ENCODE measurements at regions not wholly inside any gene's neighbourhood (a gene's known extent, or its start where the extent isn't known, plus 50 kb on each side); places are given as distances from the start of the nearest gene placed in this dataset.

GRCh38 chr3:153835540-153835939, 285.6 kb upstream of the ARHGEF26 start:
- no peak for DNase-seq (ENCODE audit: low read depth, low spot score)
- H2AFZ ChIP-seq (ENCODE audit: control insufficient read depth, low read length) = no peak overlapping the region

GRCh38 chr3:153840487-153840886, 280.7 kb upstream of the ARHGEF26 start:
- Histone ChIP-seq H3K27ac (ENCODE audit: control insufficient read depth, insufficient read depth, low read length) (no peak overlapping the region), H3K4me2 (ENCODE audit: control insufficient read depth, extremely low read depth, insufficient read depth, low read depth, low read length) (no peak overlapping the region), H4K20me1 (ENCODE audit: control insufficient read depth, extremely low read depth, insufficient read depth, low read length) (no peaks in the 10 kb centered on the region), H3K9ac (ENCODE audit: control insufficient read depth, extremely low read depth, insufficient read depth, low read length) (no peak overlapping the region), H3K27me3 (ENCODE audit: control insufficient read depth, extremely low read depth, insufficient read depth, low read length) (no peaks in the 10 kb centered on the region), H3K4me3 (ENCODE audit: control insufficient read depth in 2 of 3, extremely low read depth in 1 of 3, insufficient read depth in 2 of 3, low read depth in 1 of 3, low read length in 3 of 3) (no peak overlapping the region), H3K9me3 (ENCODE audit: control insufficient read depth, low read depth, low read length) (no peaks in the 10 kb centered on the region), H2AFZ (ENCODE audit: control insufficient read depth, low read length) (no peak overlapping the region), H3K4me1 (ENCODE audit: control insufficient read depth, extremely low read depth, insufficient read depth, low read length) (no peaks in the 10 kb centered on the region), H3K79me2 (ENCODE audit: control insufficient read depth, insufficient read depth, low read length) (no peaks in the 10 kb centered on the region), H3K36me3 (ENCODE audit: control insufficient read depth in 2 of 2, extremely low read depth in 1 of 2, insufficient read depth in 2 of 2, low read length in 2 of 2) (no peaks in the 10 kb centered on the region), H3K9me1 (ENCODE audit: control insufficient read depth, extremely low read depth, insufficient read depth, low read length) (no peaks in the 10 kb centered on the region)
- FAIRE-seq (no peak), DNase-seq (ENCODE audit: low read depth, low spot score) (no peak)
- TF ChIP-seq EZH2 (IDR thresholded peaks at IDR 0.05; ENCODE audit: low read length) = no peak
- no peak for TF ChIP-seq CTCF (optimal IDR thresholded peaks at IDR 0.05 in 1 of 3, IDR thresholded peaks at IDR 0.05 in 1 of 3, conservative IDR thresholded peaks at IDR 0.05 in 1 of 3; ENCODE audit: extremely low read depth in 1 of 3, insufficient read depth in 2 of 3, low read length in 3 of 3)
- dilution Hi-C loops (cut with MboI; ENCODE audit: extremely low pct_ligation_motif_present, low sequenced_read_pairs) = no loop called here

More at GRCh38 chr3:153835540-153835939, 285.6 kb upstream of the ARHGEF26 start:
- no peaks in the 10 kb centered on the region for H3K27me3 ChIP-seq (ENCODE audit: control insufficient read depth, extremely low read depth, insufficient read depth, low read length)
- no peak overlapping the region for H3K4me3 ChIP-seq (ENCODE audit: control insufficient read depth in 2 of 3, extremely low read depth in 1 of 3, insufficient read depth in 2 of 3, low read depth in 1 of 3, low read length in 3 of 3)
- FAIRE-seq = no peak
- TF ChIP-seq EZH2 (IDR thresholded peaks at IDR 0.05; ENCODE audit: low read length) (no peak), CTCF (optimal IDR thresholded peaks at IDR 0.05 in 1 of 3, IDR thresholded peaks at IDR 0.05 in 1 of 3, conservative IDR thresholded peaks at IDR 0.05 in 1 of 3; ENCODE audit: extremely low read depth in 1 of 3, insufficient read depth in 2 of 3, low read length in 3 of 3) (peak in 2 of 3 experiments; percentile 23 to 36)
- H3K36me3 ChIP-seq (ENCODE audit: control insufficient read depth in 2 of 2, extremely low read depth in 1 of 2, insufficient read depth in 2 of 2, low read length in 2 of 2) = no peaks in the 10 kb centered on the region
- H3K9me3 ChIP-seq (ENCODE audit: control insufficient read depth, low read depth, low read length) = no peaks in the 10 kb centered on the region
- no peak overlapping the region for H3K27ac ChIP-seq (ENCODE audit: control insufficient read depth, insufficient read depth, low read length)
- H3K4me2 ChIP-seq (ENCODE audit: control insufficient read depth, extremely low read depth, insufficient read depth, low read depth, low read length) = no peak overlapping the region
- dilution Hi-C loops (cut with MboI; ENCODE audit: extremely low pct_ligation_motif_present, low sequenced_read_pairs) = no loop called here
- H3K79me2 ChIP-seq (ENCODE audit: control insufficient read depth, insufficient read depth, low read length) = no peaks in the 10 kb centered on the region
- no peaks in the 10 kb centered on the region for H4K20me1 ChIP-seq (ENCODE audit: control insufficient read depth, extremely low read depth, insufficient read depth, low read length)
- no peaks in the 10 kb centered on the region for H3K9me1 ChIP-seq (ENCODE audit: control insufficient read depth, extremely low read depth, insufficient read depth, low read length)
- no peaks in the 10 kb centered on the region for H3K4me1 ChIP-seq (ENCODE audit: control insufficient read depth, extremely low read depth, insufficient read depth, low read length)
- no peak overlapping the region for H3K9ac ChIP-seq (ENCODE audit: control insufficient read depth, extremely low read depth, insufficient read depth, low read length)
